ENCODE measurements at regions not wholly inside any gene's neighbourhood (a gene's known extent, or its start where the extent isn't known, plus 50 kb on each side); places are given as distances from the start of the nearest gene placed in this dataset.

DNA sequence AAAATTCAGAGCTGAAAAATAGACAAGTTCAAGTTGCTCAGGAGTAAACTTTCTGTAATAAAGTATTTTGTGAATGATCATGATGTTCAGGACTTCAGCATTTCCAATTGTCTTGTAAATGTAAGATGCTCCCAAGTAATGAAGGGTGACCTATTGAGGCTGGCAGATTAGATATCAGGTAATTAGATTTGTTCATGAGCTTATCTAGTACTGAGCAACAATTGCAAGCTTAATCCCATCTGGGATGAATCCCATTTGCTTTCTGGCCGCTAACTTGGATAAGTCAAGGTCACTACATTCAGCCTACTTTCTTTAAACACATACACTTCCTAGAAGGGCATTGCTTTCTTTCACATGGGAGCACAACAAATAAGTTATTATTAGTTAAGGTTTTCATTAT lies 82.4 kb upstream of the ITGB1 start:
- TF ChIP-seq, protein P1, sequence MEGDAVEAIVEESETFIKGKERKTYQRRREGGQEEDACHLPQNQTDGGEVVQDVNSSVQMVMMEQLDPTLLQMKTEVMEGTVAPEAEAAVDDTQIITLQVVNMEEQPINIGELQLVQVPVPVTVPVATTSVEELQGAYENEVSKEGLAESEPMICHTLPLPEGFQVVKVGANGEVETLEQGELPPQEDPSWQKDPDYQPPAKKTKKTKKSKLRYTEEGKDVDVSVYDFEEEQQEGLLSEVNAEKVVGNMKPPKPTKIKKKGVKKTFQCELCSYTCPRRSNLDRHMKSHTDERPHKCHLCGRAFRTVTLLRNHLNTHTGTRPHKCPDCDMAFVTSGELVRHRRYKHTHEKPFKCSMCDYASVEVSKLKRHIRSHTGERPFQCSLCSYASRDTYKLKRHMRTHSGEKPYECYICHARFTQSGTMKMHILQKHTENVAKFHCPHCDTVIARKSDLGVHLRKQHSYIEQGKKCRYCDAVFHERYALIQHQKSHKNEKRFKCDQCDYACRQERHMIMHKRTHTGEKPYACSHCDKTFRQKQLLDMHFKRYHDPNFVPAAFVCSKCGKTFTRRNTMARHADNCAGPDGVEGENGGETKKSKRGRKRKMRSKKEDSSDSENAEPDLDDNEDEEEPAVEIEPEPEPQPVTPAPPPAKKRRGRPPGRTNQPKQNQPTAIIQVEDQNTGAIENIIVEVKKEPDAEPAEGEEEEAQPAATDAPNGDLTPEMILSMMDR (conservative IDR thresholded peaks at IDR 0.05; ENCODE audit: low read depth, low read length), result no peak
- TF ChIP-seq EZH2 (IDR thresholded peaks at IDR 0.05; ENCODE audit: low read length, unreplicated experiment) (no peak), EZH2phosphoT487 (IDR thresholded peaks at IDR 0.05; ENCODE audit: borderline replicate concordance, low read length) (no peak)
